HG03469 (cell line): ENCODE measurements at regions not wholly inside any gene's neighbourhood (a gene's known extent, or its start where the extent isn't known, plus 50 kb on each side); places are given as distances from the start of the nearest gene placed in this dataset.

ENCODE experiments used
- ATAC-seq: cut with Tn5 transposase; IDR thresholded peaks from one replicate; pipeline ENCODE4 v1.9.1; 2021; ENCODE audit warnings: mild to moderate bottlenecking, moderate library complexity, moderate number of reproducible peaks; ENCODE audit not compliant: unreplicated experiment

- no peak for ATAC-seq
Observed at GRCh38 chr2:107359021-107359420, 467.7 kb upstream of the RGPD4 start.

- ATAC-seq: no peak
Observed at GRCh38 chr2:107361751-107362381, 464.8 kb upstream of the RGPD4 start.

- ATAC-seq: no peak
Observed at GRCh38 chr2:107362993-107363392, 463.7 kb upstream of the RGPD4 start.

GRCh38 chr2:107363806-107364205 lies 462.9 kb upstream of the RGPD4 start:
- ATAC-seq: no peak

GRCh38 chr2:107364361-107364950 lies 462.2 kb upstream of the RGPD4 start:
- ATAC-seq: no peak

GRCh38 chr2:107374249-107374648 lies 452.4 kb upstream of the RGPD4 start:
- no peak for ATAC-seq

- ATAC-seq: no peak
Observed at GRCh38 chr2:107376909-107377308, 449.8 kb upstream of the RGPD4 start.

- no peak for ATAC-seq
Observed at GRCh38 chr2:107380912-107381311, 445.8 kb upstream of the RGPD4 start.

GRCh38 chr2:107383691-107384090 lies 443.0 kb upstream of the RGPD4 start:
- ATAC-seq: no peak

- ATAC-seq: no peak
Observed at GRCh38 chr2:107384422-107384821, 442.3 kb upstream of the RGPD4 start.

- ATAC-seq: no peak
Observed at GRCh38 chr2:107385921-107386320, 440.8 kb upstream of the RGPD4 start.

GRCh38 chr2:107392241-107392704 lies 434.4 kb upstream of the RGPD4 start:
- no peak for ATAC-seq

GRCh38 chr2:107393516-107393915 lies 433.2 kb upstream of the RGPD4 start:
- no peak for ATAC-seq

- ATAC-seq: no peak
Observed at GRCh38 chr2:107398683-107399082, 428.0 kb upstream of the RGPD4 start.

GRCh38 chr2:107402330-107402729 lies 424.4 kb upstream of the RGPD4 start:
- ATAC-seq: no peak

- ATAC-seq: no peak
Observed at GRCh38 chr2:107405261-107405660, 421.4 kb upstream of the RGPD4 start.

- no peak for ATAC-seq
Observed at GRCh38 chr2:107407017-107407416, 419.7 kb upstream of the RGPD4 start.

GRCh38 chr2:107407974-107408373 lies 418.7 kb upstream of the RGPD4 start:
- ATAC-seq: no peak

- no peak for ATAC-seq
Observed at GRCh38 chr2:107411267-107411666, 415.4 kb upstream of the RGPD4 start.

- no peak for ATAC-seq
Observed at GRCh38 chr2:107412209-107412904, 414.3 kb upstream of the RGPD4 start.

GRCh38 chr2:107412981-107413380 lies 413.7 kb upstream of the RGPD4 start:
- no peak for ATAC-seq

GRCh38 chr2:107414376-107414775 lies 412.3 kb upstream of the RGPD4 start:
- ATAC-seq: no peak
